Transverse colon (tissue), 4 donors: ENCODE measurements at regions not wholly inside any gene's neighbourhood (a gene's known extent, or its start where the extent isn't known, plus 50 kb on each side); places are given as distances from the start of the nearest gene placed in this dataset.
"Not testable (repeated sequence)": the region's sequence is repeated elsewhere in the genome, so short reads cannot be mapped to it uniquely, and the experiment has no call there.

Experiments
- DNase-seq: peaks from one replicate; pipeline ENCODE4 v3.0.0-alpha.2; 2019
- H3K27ac ChIP-seq, 4 donors: fragments of 200-600 bp; sonication (generic); 2 replicates each; pipeline ENCODE4 v1.5.1; 2016 to 2018; ENCODE audit warnings: inconsistent platforms in 4 of 4
- H3K27me3 ChIP-seq: fragments of 200-600 bp; sonication (generic); 2 replicates; pipeline ENCODE4 v1.5.1; 2017; ENCODE audit warnings: inconsistent platforms
- H3K36me3 ChIP-seq, 4 donors: fragments of 200-600 bp; sonication (generic); 2 replicates each; pipeline ENCODE4 v1.5.1; 2017 to 2019; ENCODE audit warnings: inconsistent platforms in 4 of 4
- H3K4me1 ChIP-seq, 4 donors: fragments of 200-600 bp; sonication (generic); 2 replicates each; pipeline ENCODE4 v1.5.1; 2017 to 2020; ENCODE audit warnings: inconsistent platforms in 4 of 4
- H3K4me3 ChIP-seq, 4 donors: fragments of 200-600 bp; sonication (generic); 1 replicate in 1 of 4; 2 replicates in 3 of 4; pipeline versions ENCODE4 v1.5.1 to v1.6.1; 2017 to 2019; ENCODE audit warnings: inconsistent platforms in 4 of 4
- H3K9me3 ChIP-seq, 2 donors: fragments of 200-600 bp; sonication (generic); 2 replicates each; pipeline ENCODE4 v1.5.1; 2017 to 2019; ENCODE audit warnings: inconsistent platforms in 2 of 2
- EP300 ChIP-seq: sonication (generic); formaldehyde crosslinking; IDR thresholded peaks from one replicate; pipeline ENCODE4 v1.6.1; 2017; ENCODE audit warnings: antibody characterized with exemption, low read depth
- POLR2A ChIP-seq: fragments of 450-650 bp; IDR thresholded peaks from one replicate; pipeline ENCODE4 v1.6.1; 2016; ENCODE audit warnings: antibody characterized with exemption, mild to moderate bottlenecking, moderate library complexity
- POLR2AphosphoS5 ChIP-seq, 3 donors: sonication (generic); formaldehyde crosslinking; IDR thresholded peaks; one replicate each; pipeline ENCODE4 v1.6.1; 2016; ENCODE audit warnings: antibody characterized with exemption in 3 of 3
- WGBS, 2 donors: methylation state at CpG; one replicate each; pipeline ENCODE4 v1.1.5; 2018; ENCODE audit warnings: low coverage in 1 of 2; 5-methylcytosine and 5-hydroxymethylcytosine counted together
- in situ Hi-C, 4 donors: fragments of 200-750 bp; cut with MboI; loops; one replicate each; pipeline versions ENCODE4 v1.15.0 to v1.15.1; 2017; ENCODE audit warnings: low sequenced_read_pairs in 3 of 4, low pct_ligation_motif_present in 1 of 4, low pct_unique_long_range_greater_than_20kb in 1 of 4
- intact Hi-C: fragments of 100-400 bp; cut with DNase I; formaldehyde crosslinking; loops from one replicate; pipeline ENCODE4 v1.15.1; 2023; ENCODE audit warnings: low total_unique reads
- TF ChIP-seq, protein P1 (sequence below), 5 experiments: fragments of 200-600 bp in 3 of 5; fragments of 450-650 bp in 2 of 5; sonication (generic) in 3 of 5; IDR thresholded peaks; 1 replicate in 2 of 5; 2 replicates in 3 of 5; pipeline ENCODE4 v1.5.1; 2016 to 2017; ENCODE audit warnings: antibody characterized with exemption in 5 of 5, inconsistent platforms in 3 of 5, mild to moderate bottlenecking in 2 of 5, moderate library complexity in 1 of 5

DNA sequence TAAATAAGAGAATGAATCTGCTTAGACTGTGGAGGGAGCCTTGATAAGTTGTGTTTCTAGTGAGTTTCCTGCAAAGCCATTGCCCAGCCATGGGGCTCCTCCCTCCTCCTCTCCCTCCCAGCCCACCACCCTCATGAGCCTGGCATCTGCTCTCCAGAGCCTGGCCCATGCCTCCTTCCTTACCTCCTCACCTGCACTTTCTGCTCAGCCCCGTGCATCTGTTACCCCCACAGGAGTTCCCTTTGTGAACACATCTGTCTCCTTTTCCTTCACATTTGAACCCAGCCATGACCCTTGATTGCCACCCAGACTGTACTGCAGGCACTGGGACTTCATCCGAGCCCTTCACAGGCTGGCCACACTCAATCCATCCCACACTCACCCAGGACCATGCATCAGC is 395.6 kb downstream of the IRX2 start:
- DNase-seq, result no peak
- intact Hi-C loops, result no loop called here
- no peak overlapping the region for H3K4me3 ChIP-seq
- no peaks in the 10 kb centered on the region for H3K27me3 ChIP-seq
- H3K27ac ChIP-seq, result no peak overlapping the region
- H3K9me3 ChIP-seq, result no peaks in the 10 kb centered on the region
- TF ChIP-seq, protein P1, sequence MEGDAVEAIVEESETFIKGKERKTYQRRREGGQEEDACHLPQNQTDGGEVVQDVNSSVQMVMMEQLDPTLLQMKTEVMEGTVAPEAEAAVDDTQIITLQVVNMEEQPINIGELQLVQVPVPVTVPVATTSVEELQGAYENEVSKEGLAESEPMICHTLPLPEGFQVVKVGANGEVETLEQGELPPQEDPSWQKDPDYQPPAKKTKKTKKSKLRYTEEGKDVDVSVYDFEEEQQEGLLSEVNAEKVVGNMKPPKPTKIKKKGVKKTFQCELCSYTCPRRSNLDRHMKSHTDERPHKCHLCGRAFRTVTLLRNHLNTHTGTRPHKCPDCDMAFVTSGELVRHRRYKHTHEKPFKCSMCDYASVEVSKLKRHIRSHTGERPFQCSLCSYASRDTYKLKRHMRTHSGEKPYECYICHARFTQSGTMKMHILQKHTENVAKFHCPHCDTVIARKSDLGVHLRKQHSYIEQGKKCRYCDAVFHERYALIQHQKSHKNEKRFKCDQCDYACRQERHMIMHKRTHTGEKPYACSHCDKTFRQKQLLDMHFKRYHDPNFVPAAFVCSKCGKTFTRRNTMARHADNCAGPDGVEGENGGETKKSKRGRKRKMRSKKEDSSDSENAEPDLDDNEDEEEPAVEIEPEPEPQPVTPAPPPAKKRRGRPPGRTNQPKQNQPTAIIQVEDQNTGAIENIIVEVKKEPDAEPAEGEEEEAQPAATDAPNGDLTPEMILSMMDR (IDR thresholded peaks at IDR 0.05), result no peak
- TF ChIP-seq POLR2A (no peak), EP300 (no peak), POLR2AphosphoS5 (IDR thresholded peaks at IDR 0.05) (no peak)
- H3K4me1 ChIP-seq, result no peaks in the 10 kb centered on the region
- in situ Hi-C loops, result no loop called here
- 46 to 50% methylated on average over 1 to 2 of the region's 2 CpGs for WGBS, 2 donors
- no peaks in the 10 kb centered on the region for H3K36me3 ChIP-seq

DNA sequence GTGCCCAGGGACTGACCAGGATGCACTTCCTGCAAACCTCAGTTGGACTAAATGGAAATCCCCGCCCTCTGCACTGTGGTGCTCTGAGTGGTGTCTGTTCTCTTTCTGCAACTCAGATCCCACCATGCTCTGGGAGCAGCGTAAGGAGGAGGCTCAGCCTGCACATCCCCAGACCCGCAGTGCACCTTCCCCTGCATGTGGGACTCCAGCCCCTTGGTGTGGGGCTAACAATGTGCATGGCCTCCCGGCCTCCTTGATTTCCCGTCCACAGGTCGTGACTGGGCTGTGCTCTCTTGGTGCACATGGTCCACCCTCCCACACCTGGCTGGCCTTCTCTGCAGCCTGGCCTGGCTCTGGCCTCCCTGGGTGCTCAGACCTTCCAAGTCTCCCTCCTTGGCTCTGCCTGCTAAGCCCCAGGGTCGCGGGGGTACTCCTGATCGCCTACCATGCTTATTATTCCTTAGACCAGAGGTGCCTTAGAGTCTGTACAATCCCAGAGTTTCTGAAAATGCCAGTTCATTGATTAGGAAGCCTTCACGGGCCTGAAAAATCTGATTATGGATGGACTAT is 397.5 kb downstream of the IRX2 start:
- no peaks in the 10 kb centered on the region for H3K27me3 ChIP-seq
- no peaks in the 10 kb centered on the region for H3K36me3 ChIP-seq
- intact Hi-C loops, result no loop called here
- no peaks in the 10 kb centered on the region for H3K9me3 ChIP-seq
- WGBS, 2 donors, result 84% methylated on average over 10 of the region's 10 CpGs; no CpG with 5 or more reads in 1 of the 2 donors
- no peak overlapping the region for H3K4me3 ChIP-seq
- in situ Hi-C loops, result no loop called here
- no peak for DNase-seq
- H3K27ac ChIP-seq, result no peak overlapping the region
- TF ChIP-seq, protein P1 (IDR thresholded peaks at IDR 0.05), result no peak
- TF ChIP-seq POLR2AphosphoS5 (IDR thresholded peaks at IDR 0.05) (no peak), POLR2A (no peak), EP300 (no peak)
- no peaks in the 10 kb centered on the region for H3K4me1 ChIP-seq

DNA sequence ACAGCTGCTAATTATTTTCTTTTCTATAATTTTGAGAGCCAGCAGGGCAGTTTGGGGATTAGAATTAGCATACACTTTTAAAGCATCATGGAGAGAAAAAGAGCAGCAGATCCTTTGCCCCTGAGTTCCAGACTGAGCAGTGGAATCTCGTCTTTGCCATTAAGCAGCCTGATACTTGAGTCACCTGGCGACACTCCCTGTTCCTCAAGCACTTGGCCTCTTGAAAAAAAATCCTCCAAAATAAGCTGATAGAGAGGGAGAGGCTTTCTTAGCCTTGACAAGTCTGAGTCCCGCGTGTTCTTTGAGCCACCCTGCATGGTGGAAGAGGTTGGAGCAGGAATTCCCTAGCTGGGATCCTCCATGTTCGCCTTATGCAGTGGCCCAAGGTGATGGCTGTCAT is 398.3 kb downstream of the IRX2 start:
- intact Hi-C loops, result no loop called here
- H3K9me3 ChIP-seq, result no peaks in the 10 kb centered on the region
- H3K36me3 ChIP-seq, result no peaks in the 10 kb centered on the region
- H3K4me3 ChIP-seq, result no peak overlapping the region
- TF ChIP-seq, protein P1 (IDR thresholded peaks at IDR 0.05), result no peak
- TF ChIP-seq POLR2A (no peak), EP300 (no peak), POLR2AphosphoS5 (IDR thresholded peaks at IDR 0.05) (no peak)
- WGBS, 2 donors, result 80% methylated on average over 2 to 5 of the region's 5 CpGs
- no peaks in the 10 kb centered on the region for H3K27me3 ChIP-seq
- H3K4me1 ChIP-seq, result no peaks in the 10 kb centered on the region
- in situ Hi-C loops, result no loop called here
- no peak for DNase-seq
- H3K27ac ChIP-seq, result no peak overlapping the region

DNA sequence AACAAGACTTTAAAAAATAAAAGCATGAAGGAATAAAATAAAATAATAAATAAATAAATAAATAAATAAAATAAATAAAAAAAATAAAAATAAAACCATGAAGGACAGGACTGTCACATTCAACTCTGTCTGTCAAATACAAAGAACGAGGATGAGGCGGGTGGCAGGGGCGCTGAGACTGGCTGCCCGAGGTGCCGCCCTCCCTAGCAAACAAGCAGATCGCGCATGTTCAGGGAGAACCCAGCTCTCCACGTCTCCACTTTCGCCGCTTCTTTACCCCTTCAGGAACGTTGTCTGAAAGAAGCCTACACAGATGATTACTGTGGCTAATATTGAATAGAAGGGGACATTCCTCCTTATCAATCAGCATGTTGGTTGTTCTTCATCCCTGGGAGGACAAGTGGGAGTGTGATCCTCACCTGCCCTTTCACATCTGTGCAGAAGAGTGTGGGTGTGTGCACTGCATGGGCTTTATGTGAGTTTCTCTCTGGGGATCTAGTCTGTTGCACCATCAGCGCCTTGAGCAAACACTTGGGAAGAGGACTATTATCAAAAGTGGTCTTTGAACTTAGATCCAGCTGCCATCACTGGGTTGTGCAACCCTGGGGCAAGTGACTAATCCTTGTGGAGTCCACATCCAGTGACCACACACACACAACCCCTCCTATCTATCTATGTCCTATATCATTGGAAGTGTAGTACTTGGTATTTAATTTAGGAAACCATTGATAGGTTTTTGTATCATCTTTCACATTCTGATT is 399.2 kb downstream of the IRX2 start:
- Histone ChIP-seq H3K9me3 (no peaks in the 10 kb centered on the region), H3K4me3 (no peak overlapping the region), H3K36me3 (no peaks in the 10 kb centered on the region), H3K27me3 (no peaks in the 10 kb centered on the region), H3K4me1 (no peaks in the 10 kb centered on the region), H3K27ac (no peak overlapping the region)
- TF ChIP-seq EP300 (no peak), POLR2AphosphoS5 (IDR thresholded peaks at IDR 0.05) (no peak), POLR2A (no peak)
- TF ChIP-seq, protein P1 (IDR thresholded peaks at IDR 0.05), result no peak
- intact Hi-C loops, result no loop called here
- DNase-seq, result no peak
- in situ Hi-C loops, result no loop called here
- WGBS, 2 donors, result 84 to 85% methylated on average over 12 of the region's 12 CpGs

GRCh38 chr5:2349768-2350167 is 401.7 kb downstream of the IRX2 start:
- H3K4me3 ChIP-seq, in situ Hi-C loops, H3K9me3 ChIP-seq, H3K27ac ChIP-seq, DNase-seq, intact Hi-C loops, H3K4me1 ChIP-seq, H3K36me3 ChIP-seq, H3K27me3 ChIP-seq: not testable (repeated sequence)
- 95 to 100% methylated on average over 1 of the region's 1 CpG for WGBS, 2 donors
